Testis (tissue), 2 donors: ENCODE measurements at regions not wholly inside any gene's neighbourhood (a gene's known extent, or its start where the extent isn't known, plus 50 kb on each side); places are given as distances from the start of the nearest gene placed in this dataset.

Experiments used
- CTCF ChIP-seq, 3 experiments: fragments of 450-650 bp in 2 of 3; fragments of 200-600 bp in 1 of 3; sonication (generic) in 1 of 3; IDR thresholded peaks; one replicate each; pipeline ENCODE4 v1.5.1; 2016 to 2019; ENCODE audit warnings: antibody characterized with exemption in 3 of 3, mild to moderate bottlenecking in 2 of 3, moderate library complexity in 1 of 3
- POLR2A ChIP-seq: fragments of 450-650 bp; IDR thresholded peaks from one replicate; pipeline ENCODE4 v1.6.1; 2017; ENCODE audit warnings: antibody characterized with exemption, mild to moderate bottlenecking, moderate library complexity

- no peak for TF ChIP-seq CTCF (IDR thresholded peaks at IDR 0.05)
- no peak for TF ChIP-seq POLR2A
Observed at GRCh38 chr22:48441553-48441850, 1386.2 kb downstream of the BRD1 start.
